NCI-H2171 (cell line): ENCODE measurements at regions not wholly inside any gene's neighbourhood (a gene's known extent, or its start where the extent isn't known, plus 50 kb on each side); places are given as distances from the start of the nearest gene placed in this dataset.

ENCODE experiments used
- DNase-seq: peaks from one replicate; lab custom pipeline; 2025; lab: John Stamatoyannopoulos, UW

DNA sequence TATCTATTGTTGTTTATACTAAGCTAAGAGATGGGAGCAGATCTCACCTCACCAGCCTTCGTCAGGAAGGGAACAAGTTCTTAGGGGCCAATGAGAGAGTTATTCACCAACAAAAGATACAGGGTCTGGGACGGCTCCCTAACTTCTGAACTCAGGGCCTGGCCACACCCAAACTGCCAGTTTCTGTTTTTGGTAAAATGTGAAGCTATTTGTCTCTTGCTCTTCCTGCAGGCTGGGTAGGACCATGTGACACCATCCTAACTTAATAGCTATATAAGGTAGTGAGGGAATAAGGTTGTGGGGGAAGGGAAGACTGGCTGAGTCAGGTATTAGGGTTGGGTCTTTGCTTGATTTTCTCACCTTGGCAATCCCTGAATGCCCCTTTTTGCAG is 480.5 kb downstream of the KDM4C start:
- no peak for DNase-seq

DNA sequence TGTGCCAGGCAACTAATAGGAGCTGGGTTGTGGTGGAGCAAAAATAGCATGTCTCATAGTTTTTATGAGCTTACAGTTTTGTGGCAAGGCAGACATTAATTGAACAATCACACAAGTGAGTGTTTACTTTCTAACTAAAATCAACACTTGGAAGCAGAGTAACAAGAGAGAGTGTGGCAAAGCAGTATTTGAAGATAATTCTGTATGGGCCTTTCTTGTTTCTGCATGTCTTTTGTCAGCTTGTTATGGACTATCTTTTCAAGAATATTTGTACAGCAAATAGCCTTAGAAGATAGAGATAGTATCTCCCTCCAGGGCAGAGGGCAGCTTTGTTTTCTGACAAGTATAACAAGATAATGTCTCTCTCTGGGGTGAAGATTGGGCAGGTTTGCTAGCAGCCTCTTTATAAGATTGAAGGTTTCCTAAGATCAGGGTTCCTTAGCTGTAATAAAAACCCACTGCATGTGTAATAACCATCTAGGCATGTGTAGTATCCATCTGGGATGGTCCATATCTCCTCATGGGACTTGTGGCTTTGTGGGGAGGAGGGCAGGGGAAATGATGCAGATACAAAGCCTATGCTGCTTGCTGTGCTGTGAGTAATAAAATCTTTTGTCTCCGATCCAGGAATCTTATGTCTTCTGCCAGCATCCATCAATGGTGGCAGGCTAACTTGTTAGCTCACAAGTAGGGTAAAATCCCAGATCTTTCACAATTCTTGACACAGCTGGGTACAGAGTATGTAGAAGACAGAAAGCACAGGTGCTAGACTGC is 479.9 kb downstream of the KDM4C start:
- DNase-seq: no peak

DNA sequence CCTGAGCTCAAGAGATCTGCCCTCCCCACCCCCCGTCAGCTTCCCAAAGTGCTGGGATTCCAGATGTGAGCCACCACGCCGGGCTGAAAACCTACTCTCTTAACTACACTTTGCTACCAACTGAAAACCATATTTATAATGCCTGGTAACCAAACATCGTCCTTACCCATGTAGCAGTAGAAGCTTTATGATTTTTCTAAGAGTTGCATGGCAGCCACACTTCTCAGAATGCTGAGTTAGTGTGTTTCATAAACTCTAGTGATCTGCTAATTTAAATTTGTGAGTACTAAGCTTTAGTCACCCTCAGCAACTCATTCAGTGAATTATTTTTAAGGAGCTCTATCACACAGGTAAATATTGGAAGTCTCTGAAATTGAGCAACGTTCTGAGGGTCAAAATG is 478.4 kb downstream of the KDM4C start:
- no peak for DNase-seq

DNA sequence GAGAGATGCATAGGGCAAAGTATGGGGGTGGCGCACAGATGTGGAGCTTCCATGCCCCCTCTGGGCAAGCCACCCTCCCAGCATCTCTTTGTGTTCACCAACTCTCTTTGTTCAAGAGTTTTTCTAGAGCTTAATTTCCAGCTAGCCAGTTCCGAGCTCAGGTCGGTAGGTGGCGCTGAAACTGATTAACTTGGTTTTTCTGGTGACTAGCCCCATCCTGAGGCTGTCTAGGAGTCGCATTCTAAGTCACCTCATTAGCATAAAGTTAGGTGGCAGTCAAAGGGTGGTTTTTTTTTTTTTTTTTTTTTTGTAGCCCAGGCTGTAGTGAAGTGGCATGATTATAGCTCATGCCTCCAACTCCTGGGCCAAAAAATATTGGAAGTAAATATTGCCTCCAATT is 476.4 kb downstream of the KDM4C start:
- DNase-seq: no peak

DNA sequence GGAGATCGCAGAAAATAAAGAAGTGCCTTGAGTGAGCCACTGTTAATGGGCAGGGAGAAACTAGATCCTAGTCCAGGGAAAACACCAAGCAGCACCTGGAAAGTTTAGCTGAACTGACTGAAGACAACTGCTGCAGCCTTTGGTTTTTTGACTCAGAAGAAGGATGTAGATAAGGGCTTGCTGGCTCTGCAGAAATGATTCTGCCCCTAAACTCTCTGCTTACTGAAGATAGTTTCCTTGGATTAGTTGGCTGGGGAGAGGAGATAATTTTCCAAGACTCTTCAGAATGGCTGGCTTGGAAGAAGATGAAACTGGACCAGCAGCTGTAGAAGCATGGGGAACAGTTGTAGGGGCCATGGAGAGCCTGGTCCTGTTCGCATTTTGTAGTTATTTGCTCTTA is 471.8 kb downstream of the KDM4C start:
- DNase-seq: no peak

- no peak for DNase-seq
Measured at GRCh38 chr9:7228726-7229125, 471.0 kb downstream of the KDM4C start.

DNA sequence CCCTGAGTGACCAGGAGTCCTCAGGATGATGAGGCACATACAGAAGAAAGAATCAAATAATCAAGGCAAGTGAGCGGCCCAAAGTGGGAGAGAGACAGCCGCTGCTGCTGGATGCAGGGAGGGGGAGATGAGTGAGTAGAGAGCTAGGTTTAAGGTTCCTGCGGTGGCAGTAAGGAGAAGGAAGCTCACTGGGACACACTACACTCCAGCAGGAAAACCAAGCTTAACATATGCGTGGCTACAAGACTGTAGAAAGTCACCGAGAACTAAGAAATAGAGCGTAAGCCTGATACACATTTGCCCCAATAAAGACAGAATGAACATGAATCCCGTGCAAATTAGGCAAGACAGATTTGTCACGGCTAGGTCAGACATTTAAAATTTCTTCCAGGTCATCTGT is 470.2 kb downstream of the KDM4C start:
- no peak for DNase-seq

DNA sequence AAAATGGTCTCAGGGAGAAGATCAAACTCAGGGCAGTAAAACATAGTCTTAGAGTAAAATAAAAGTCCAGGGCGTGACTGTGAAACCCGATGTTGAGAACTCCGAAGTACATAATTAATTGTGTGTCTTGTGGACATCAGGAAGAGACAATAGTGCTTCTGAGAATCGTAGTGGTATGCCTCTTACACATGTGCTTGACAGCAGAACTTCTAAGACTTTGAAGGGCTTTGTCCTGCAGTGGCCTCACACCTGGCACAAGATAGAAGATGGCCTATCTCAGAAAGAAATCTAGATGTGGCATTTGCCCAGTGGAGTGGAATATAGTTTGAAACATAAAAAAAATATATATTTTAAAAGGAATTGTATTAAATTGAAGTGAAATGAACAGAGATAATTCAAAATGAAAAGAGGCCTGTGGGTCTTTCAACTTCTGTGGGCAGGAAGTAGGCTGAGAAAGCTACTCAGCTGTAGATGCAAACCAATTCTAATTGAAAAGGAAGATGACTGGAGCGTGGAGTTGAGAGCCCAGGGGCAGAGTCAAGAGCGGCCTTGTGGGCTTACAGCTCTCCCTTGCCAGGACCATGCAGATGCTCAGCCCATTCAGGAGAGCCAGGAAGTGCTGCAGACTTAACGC is 468.4 kb downstream of the KDM4C start:
- no peak for DNase-seq
